Uterus (tissue), 2 donors: ENCODE measurements at regions not wholly inside any gene's neighbourhood (a gene's known extent, or its start where the extent isn't known, plus 50 kb on each side); places are given as distances from the start of the nearest gene placed in this dataset.

Experiments used
- POLR2A ChIP-seq, 2 donors: fragments of 450-650 bp; IDR thresholded peaks; one replicate each; pipeline ENCODE4 v1.6.1; 2016; ENCODE audit warnings: antibody characterized with exemption in 2 of 2, mild to moderate bottlenecking in 1 of 2, moderate library complexity in 1 of 2
- TF ChIP-seq, protein P1 (sequence below), 4 experiments: fragments of 200-600 bp in 2 of 4; fragments of 450-650 bp in 2 of 4; sonication (generic) in 2 of 4; IDR thresholded peaks; one replicate each; pipeline ENCODE4 v1.5.1; 2016 to 2019; ENCODE audit warnings: antibody characterized with exemption in 4 of 4, mild to moderate bottlenecking in 2 of 4, moderate library complexity in 1 of 4

DNA sequence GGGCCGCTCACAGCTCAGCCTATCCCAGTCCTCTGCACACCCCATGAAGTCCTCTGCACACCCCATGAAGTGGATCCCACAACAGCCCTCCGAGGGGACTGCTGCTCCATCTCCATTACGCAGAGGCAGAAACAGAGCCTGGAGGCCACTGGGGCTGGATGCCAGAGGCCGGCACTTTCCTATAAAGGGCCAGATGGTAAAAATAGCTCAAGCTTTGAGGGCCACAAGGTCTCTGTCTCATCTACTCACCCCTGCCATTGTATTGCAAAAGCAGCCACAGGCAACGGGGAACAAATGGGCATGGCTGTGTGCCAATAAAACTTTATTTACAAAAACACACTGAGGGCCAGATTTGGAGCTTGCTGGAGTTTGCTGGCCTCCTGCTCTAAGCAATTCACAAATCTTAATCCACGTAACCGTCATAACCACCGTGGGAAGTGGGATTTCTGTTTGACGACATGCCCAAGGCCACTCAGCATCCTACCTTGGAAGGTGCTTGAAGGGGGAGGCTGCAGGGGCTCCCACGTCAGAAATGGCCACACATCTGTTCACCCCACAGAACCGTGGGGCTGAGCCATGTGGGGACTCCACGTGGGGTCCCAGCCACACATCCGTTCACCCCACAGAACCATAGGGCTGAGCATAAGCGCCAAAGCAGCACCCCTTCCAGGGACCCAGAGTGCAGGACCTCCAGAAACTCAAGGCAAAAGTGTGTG lies 92.0 kb downstream of the NCOR2 start:
- TF ChIP-seq, protein P1, sequence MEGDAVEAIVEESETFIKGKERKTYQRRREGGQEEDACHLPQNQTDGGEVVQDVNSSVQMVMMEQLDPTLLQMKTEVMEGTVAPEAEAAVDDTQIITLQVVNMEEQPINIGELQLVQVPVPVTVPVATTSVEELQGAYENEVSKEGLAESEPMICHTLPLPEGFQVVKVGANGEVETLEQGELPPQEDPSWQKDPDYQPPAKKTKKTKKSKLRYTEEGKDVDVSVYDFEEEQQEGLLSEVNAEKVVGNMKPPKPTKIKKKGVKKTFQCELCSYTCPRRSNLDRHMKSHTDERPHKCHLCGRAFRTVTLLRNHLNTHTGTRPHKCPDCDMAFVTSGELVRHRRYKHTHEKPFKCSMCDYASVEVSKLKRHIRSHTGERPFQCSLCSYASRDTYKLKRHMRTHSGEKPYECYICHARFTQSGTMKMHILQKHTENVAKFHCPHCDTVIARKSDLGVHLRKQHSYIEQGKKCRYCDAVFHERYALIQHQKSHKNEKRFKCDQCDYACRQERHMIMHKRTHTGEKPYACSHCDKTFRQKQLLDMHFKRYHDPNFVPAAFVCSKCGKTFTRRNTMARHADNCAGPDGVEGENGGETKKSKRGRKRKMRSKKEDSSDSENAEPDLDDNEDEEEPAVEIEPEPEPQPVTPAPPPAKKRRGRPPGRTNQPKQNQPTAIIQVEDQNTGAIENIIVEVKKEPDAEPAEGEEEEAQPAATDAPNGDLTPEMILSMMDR (IDR thresholded peaks at IDR 0.05): no peak
- TF ChIP-seq POLR2A (IDR thresholded peaks at IDR 0.05): no peak
